ENCODE measurements at regions not wholly inside any gene's neighbourhood (a gene's known extent, or its start where the extent isn't known, plus 50 kb on each side); places are given as distances from the start of the nearest gene placed in this dataset.

GRCh38 chrX:7759830-7760229, 83.1 kb upstream of the VCX start:
- H3K9me3 ChIP-seq (ENCODE audit: control extremely low read depth in 1 of 5, control insufficient read depth in 4 of 5, insufficient read depth in 2 of 5, low read depth in 1 of 5, low read length in 4 of 5) = no peaks in the 10 kb centered on the region
- no peaks in the 10 kb centered on the region for H3K4me1 ChIP-seq (ENCODE audit: control extremely low read depth in 1 of 4, control insufficient read depth in 4 of 4, insufficient read depth in 4 of 4, low read length in 3 of 4)
- POLR2A ChIA-PET = no interaction called here
- H3K4me3 ChIP-seq (ENCODE audit: control insufficient read depth in 1 of 7, extremely low read depth in 1 of 7, insufficient read depth in 4 of 7, low read depth in 2 of 7, low read length in 6 of 7) = no peak overlapping the region
- DNase-seq = no peak
- H3K27ac ChIP-seq (ENCODE audit: insufficient read depth in 1 of 2, low read depth in 1 of 2, low read length in 2 of 2, poor library complexity in 1 of 2, severe bottlenecking in 2 of 2) = no peak overlapping the region
- H3K36me3 ChIP-seq (ENCODE audit: control insufficient read depth in 4 of 4, insufficient read depth in 4 of 4, low read length in 3 of 4) = no peaks in the 10 kb centered on the region
- no peaks in the 10 kb centered on the region for H3K27me3 ChIP-seq (replicated peaks in 2 of 5; ENCODE audit: control insufficient read depth in 4 of 5, insufficient read depth in 5 of 5, low read length in 4 of 5)
- WGBS (ENCODE audit: insufficient coverage) = 100% methylated on average over 1 of the region's 1 CpG
- CTCF ChIA-PET = no interaction called here

- POLR2A ChIA-PET = no interaction called here
- CTCF ChIA-PET = no interaction called here
- Histone ChIP-seq H3K4me3 (ENCODE audit: control insufficient read depth in 1 of 7, extremely low read depth in 1 of 7, insufficient read depth in 4 of 7, low read depth in 2 of 7, low read length in 6 of 7) (no peak overlapping the region), H3K27me3 (replicated peaks in 2 of 5; ENCODE audit: control insufficient read depth in 4 of 5, insufficient read depth in 5 of 5, low read length in 4 of 5) (no peaks in the 10 kb centered on the region), H3K4me1 (ENCODE audit: control extremely low read depth in 1 of 4, control insufficient read depth in 4 of 4, insufficient read depth in 4 of 4, low read length in 3 of 4) (no peaks in the 10 kb centered on the region), H3K27ac (ENCODE audit: insufficient read depth in 1 of 2, low read depth in 1 of 2, low read length in 2 of 2, poor library complexity in 1 of 2, severe bottlenecking in 2 of 2) (no peak overlapping the region), H3K9me3 (ENCODE audit: control extremely low read depth in 1 of 5, control insufficient read depth in 4 of 5, insufficient read depth in 2 of 5, low read depth in 1 of 5, low read length in 4 of 5) (no peaks in the 10 kb centered on the region), H3K36me3 (ENCODE audit: control insufficient read depth in 4 of 4, insufficient read depth in 4 of 4, low read length in 3 of 4) (no peaks in the 10 kb centered on the region)
- DNase-seq = no peak
- 96% methylated on average over 3 of the region's 5 CpGs for WGBS (ENCODE audit: insufficient coverage)
Observed at GRCh38 chrX:7746856-7747255, 96.1 kb upstream of the VCX start.

GRCh38 chrX:7730071-7730470, 112.9 kb upstream of the VCX start:
- POLR2A ChIA-PET = no interaction called here
- H3K27ac ChIP-seq (ENCODE audit: insufficient read depth in 1 of 2, low read depth in 1 of 2, low read length in 2 of 2, poor library complexity in 1 of 2, severe bottlenecking in 2 of 2) = no peak overlapping the region
- 82% methylated on average over 2 of the region's 2 CpGs for WGBS (ENCODE audit: insufficient coverage)

DNA sequence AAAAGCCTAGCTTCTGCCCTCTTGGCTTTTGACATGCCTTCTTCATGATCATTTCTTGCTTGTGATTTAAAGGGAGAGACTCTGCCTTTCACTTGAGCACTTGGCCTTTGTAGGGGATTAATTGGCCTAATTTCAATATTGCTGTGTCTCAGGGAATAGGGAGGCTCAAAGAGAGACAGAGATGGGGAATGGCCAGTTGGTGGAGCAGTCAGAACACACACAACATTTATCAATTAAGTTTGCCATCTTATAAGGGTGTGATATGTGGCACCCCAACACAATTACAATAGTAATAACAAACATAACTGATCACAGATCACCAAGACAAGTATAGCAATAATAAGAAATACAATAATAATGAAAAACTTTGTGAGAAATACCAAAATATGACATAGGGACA, 122.5 kb upstream of the VCX start:
- POLR2A ChIA-PET = no interaction called here
- H3K9me3 ChIP-seq (ENCODE audit: control extremely low read depth in 1 of 5, control insufficient read depth in 4 of 5, insufficient read depth in 2 of 5, low read depth in 1 of 5, low read length in 4 of 5) = no peaks in the 10 kb centered on the region
- H3K4me3 ChIP-seq (ENCODE audit: control insufficient read depth in 1 of 7, extremely low read depth in 1 of 7, insufficient read depth in 4 of 7, low read depth in 2 of 7, low read length in 6 of 7) = no peak overlapping the region
- DNase-seq = no peak
- CTCF ChIA-PET = no interaction called here
- H3K36me3 ChIP-seq (ENCODE audit: control insufficient read depth in 4 of 4, insufficient read depth in 4 of 4, low read length in 3 of 4) = no peaks in the 10 kb centered on the region
- no peaks in the 10 kb centered on the region for H3K27me3 ChIP-seq (replicated peaks in 2 of 5; ENCODE audit: control insufficient read depth in 4 of 5, insufficient read depth in 5 of 5, low read length in 4 of 5)
- H3K4me1 ChIP-seq (ENCODE audit: control extremely low read depth in 1 of 4, control insufficient read depth in 4 of 4, insufficient read depth in 4 of 4, low read length in 3 of 4) = no peaks in the 10 kb centered on the region
- no peak overlapping the region for H3K27ac ChIP-seq (ENCODE audit: insufficient read depth in 1 of 2, low read depth in 1 of 2, low read length in 2 of 2, poor library complexity in 1 of 2, severe bottlenecking in 2 of 2)

More at GRCh38 chrX:7730071-7730470, 112.9 kb upstream of the VCX start:
- Histone ChIP-seq H3K4me1 (ENCODE audit: control extremely low read depth in 1 of 4, control insufficient read depth in 4 of 4, insufficient read depth in 4 of 4, low read length in 3 of 4) (no peaks in the 10 kb centered on the region), H3K9me3 (ENCODE audit: control extremely low read depth in 1 of 5, control insufficient read depth in 4 of 5, insufficient read depth in 2 of 5, low read depth in 1 of 5, low read length in 4 of 5) (no peaks in the 10 kb centered on the region), H3K4me3 (ENCODE audit: control insufficient read depth in 1 of 7, extremely low read depth in 1 of 7, insufficient read depth in 4 of 7, low read depth in 2 of 7, low read length in 6 of 7) (no peak overlapping the region), H3K36me3 (ENCODE audit: control insufficient read depth in 4 of 4, insufficient read depth in 4 of 4, low read length in 3 of 4) (no peaks in the 10 kb centered on the region), H3K27me3 (replicated peaks in 2 of 5; ENCODE audit: control insufficient read depth in 4 of 5, insufficient read depth in 5 of 5, low read length in 4 of 5) (no peaks in the 10 kb centered on the region)
- DNase-seq = no peak
- CTCF ChIA-PET = no interaction called here

- Histone ChIP-seq H3K27ac (ENCODE audit: insufficient read depth in 1 of 2, low read depth in 1 of 2, low read length in 2 of 2, poor library complexity in 1 of 2, severe bottlenecking in 2 of 2) (no peak overlapping the region), H3K9me3 (ENCODE audit: control extremely low read depth in 1 of 5, control insufficient read depth in 4 of 5, insufficient read depth in 2 of 5, low read depth in 1 of 5, low read length in 4 of 5) (no peaks in the 10 kb centered on the region), H3K4me3 (ENCODE audit: control insufficient read depth in 1 of 7, extremely low read depth in 1 of 7, insufficient read depth in 4 of 7, low read depth in 2 of 7, low read length in 6 of 7) (no peak overlapping the region), H3K27me3 (replicated peaks in 2 of 5; ENCODE audit: control insufficient read depth in 4 of 5, insufficient read depth in 5 of 5, low read length in 4 of 5) (no peaks in the 10 kb centered on the region), H3K4me1 (ENCODE audit: control extremely low read depth in 1 of 4, control insufficient read depth in 4 of 4, insufficient read depth in 4 of 4, low read length in 3 of 4) (no peaks in the 10 kb centered on the region), H3K36me3 (ENCODE audit: control insufficient read depth in 4 of 4, insufficient read depth in 4 of 4, low read length in 3 of 4) (no peaks in the 10 kb centered on the region)
- ChIA-PET CTCF (no interaction called here), POLR2A (no interaction called here)
- WGBS (ENCODE audit: insufficient coverage) = 7% methylated on average over 2 of the region's 2 CpGs
- DNase-seq = no peak
Observed at GRCh38 chrX:7714351-7714750, 128.6 kb upstream of the VCX start.

DNA sequence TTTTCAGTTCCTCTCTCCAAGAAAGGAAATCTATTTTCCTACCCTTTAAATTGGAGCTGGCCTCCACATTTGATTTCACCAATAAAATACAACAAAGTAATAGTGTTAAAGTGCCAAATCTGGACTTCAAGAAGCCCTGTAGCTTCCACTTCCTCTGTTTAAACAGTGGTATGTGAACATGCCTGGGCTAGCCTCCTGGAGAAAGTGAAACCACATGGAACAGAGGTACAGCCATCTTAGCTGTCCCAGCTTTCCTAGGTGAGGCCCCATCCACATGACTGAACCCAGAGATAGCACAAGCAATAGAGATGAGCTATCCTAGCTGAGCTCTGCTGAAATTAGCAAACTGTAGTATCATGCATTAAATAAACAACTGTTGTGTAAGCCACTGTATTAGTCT, 131.8 kb upstream of the VCX start:
- Histone ChIP-seq H3K36me3 (ENCODE audit: control insufficient read depth in 4 of 4, insufficient read depth in 4 of 4, low read length in 3 of 4) (no peaks in the 10 kb centered on the region), H3K4me3 (ENCODE audit: control insufficient read depth in 1 of 7, extremely low read depth in 1 of 7, insufficient read depth in 4 of 7, low read depth in 2 of 7, low read length in 6 of 7) (no peak overlapping the region), H3K27ac (ENCODE audit: insufficient read depth in 1 of 2, low read depth in 1 of 2, low read length in 2 of 2, poor library complexity in 1 of 2, severe bottlenecking in 2 of 2) (no peak overlapping the region), H3K9me3 (ENCODE audit: control extremely low read depth in 1 of 5, control insufficient read depth in 4 of 5, insufficient read depth in 2 of 5, low read depth in 1 of 5, low read length in 4 of 5) (no peaks in the 10 kb centered on the region), H3K27me3 (replicated peaks in 2 of 5; ENCODE audit: control insufficient read depth in 4 of 5, insufficient read depth in 5 of 5, low read length in 4 of 5) (no peaks in the 10 kb centered on the region), H3K4me1 (ENCODE audit: control extremely low read depth in 1 of 4, control insufficient read depth in 4 of 4, insufficient read depth in 4 of 4, low read length in 3 of 4) (no peaks in the 10 kb centered on the region)
- CTCF ChIA-PET = no interaction called here
- POLR2A ChIA-PET = no interaction called here
- DNase-seq = no peak

DNA sequence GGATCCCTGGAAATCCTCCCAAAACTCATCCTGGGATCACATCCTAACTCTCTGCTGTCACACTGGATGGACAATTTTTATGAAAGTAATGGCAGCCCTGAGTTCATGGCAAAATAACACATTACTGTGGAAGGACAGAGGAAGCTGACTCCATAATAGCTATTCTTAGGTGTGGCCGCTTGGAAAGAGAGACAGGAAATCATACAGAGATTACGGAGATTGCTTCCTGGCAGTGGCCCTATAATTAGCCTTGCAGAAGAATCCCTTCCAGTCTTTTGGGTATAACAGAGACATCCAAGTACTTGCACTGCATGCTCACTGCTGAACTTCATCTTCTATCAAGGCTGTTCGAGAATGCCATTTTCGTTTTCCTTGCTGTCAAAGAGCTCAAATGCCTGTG, 133.1 kb upstream of the VCX start:
- H3K27ac ChIP-seq (ENCODE audit: insufficient read depth in 1 of 2, low read depth in 1 of 2, low read length in 2 of 2, poor library complexity in 1 of 2, severe bottlenecking in 2 of 2) = no peak overlapping the region
- no peak for DNase-seq
- 60% methylated on average over 4 of the region's 4 CpGs for WGBS (ENCODE audit: insufficient coverage)

DNA sequence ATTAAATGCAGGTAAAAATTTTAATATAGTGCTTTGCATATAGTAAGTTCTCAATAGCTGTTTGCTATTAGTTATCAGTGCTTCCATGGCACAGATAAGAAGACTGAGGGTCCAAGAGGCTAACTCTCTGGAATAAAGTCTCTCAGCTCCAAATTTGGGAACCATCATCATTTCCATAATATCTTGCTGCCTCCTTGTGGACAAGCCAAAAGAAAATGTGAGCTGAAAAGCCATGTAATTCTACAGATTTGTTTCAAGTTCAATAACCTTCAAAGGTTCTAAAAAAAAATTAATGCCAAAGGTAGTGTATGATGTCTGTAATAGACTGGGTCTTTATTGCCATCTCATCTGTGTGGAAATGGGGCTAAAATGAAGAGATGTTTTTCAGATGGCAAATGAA, 136.9 kb upstream of the VCX start:
- DNase-seq = no peak
- H3K9me3 ChIP-seq (ENCODE audit: control extremely low read depth in 1 of 5, control insufficient read depth in 4 of 5, insufficient read depth in 2 of 5, low read depth in 1 of 5, low read length in 4 of 5) = no peaks in the 10 kb centered on the region
- no peak overlapping the region for H3K4me3 ChIP-seq (ENCODE audit: control insufficient read depth in 1 of 7, extremely low read depth in 1 of 7, insufficient read depth in 4 of 7, low read depth in 2 of 7, low read length in 6 of 7)
- no peaks in the 10 kb centered on the region for H3K36me3 ChIP-seq (ENCODE audit: control insufficient read depth in 4 of 4, insufficient read depth in 4 of 4, low read length in 3 of 4)
- POLR2A ChIA-PET = no interaction called here
- H3K4me1 ChIP-seq (ENCODE audit: control extremely low read depth in 1 of 4, control insufficient read depth in 4 of 4, insufficient read depth in 4 of 4, low read length in 3 of 4) = no peaks in the 10 kb centered on the region
- no peak overlapping the region for H3K27ac ChIP-seq (ENCODE audit: insufficient read depth in 1 of 2, low read depth in 1 of 2, low read length in 2 of 2, poor library complexity in 1 of 2, severe bottlenecking in 2 of 2)
- no peaks in the 10 kb centered on the region for H3K27me3 ChIP-seq (replicated peaks in 2 of 5; ENCODE audit: control insufficient read depth in 4 of 5, insufficient read depth in 5 of 5, low read length in 4 of 5)
- CTCF ChIA-PET = no interaction called here

More for the DNA sequence above, 133.1 kb upstream of the VCX start:
- Histone ChIP-seq H3K36me3 (ENCODE audit: control insufficient read depth in 4 of 4, insufficient read depth in 4 of 4, low read length in 3 of 4) (no peaks in the 10 kb centered on the region), H3K27me3 (replicated peaks in 2 of 5; ENCODE audit: control insufficient read depth in 4 of 5, insufficient read depth in 5 of 5, low read length in 4 of 5) (no peaks in the 10 kb centered on the region), H3K4me1 (ENCODE audit: control extremely low read depth in 1 of 4, control insufficient read depth in 4 of 4, insufficient read depth in 4 of 4, low read length in 3 of 4) (no peaks in the 10 kb centered on the region), H3K4me3 (ENCODE audit: control insufficient read depth in 1 of 7, extremely low read depth in 1 of 7, insufficient read depth in 4 of 7, low read depth in 2 of 7, low read length in 6 of 7) (no peak overlapping the region), H3K9me3 (ENCODE audit: control extremely low read depth in 1 of 5, control insufficient read depth in 4 of 5, insufficient read depth in 2 of 5, low read depth in 1 of 5, low read length in 4 of 5) (no peaks in the 10 kb centered on the region)
- POLR2A ChIA-PET = no interaction called here
- CTCF ChIA-PET = no interaction called here

Measured in common myeloid progenitor, CD34-positive (primary cell).